ENCODE measurements at regions not wholly inside any gene's neighbourhood (a gene's known extent, or its start where the extent isn't known, plus 50 kb on each side); places are given as distances from the start of the nearest gene placed in this dataset.

DNA sequence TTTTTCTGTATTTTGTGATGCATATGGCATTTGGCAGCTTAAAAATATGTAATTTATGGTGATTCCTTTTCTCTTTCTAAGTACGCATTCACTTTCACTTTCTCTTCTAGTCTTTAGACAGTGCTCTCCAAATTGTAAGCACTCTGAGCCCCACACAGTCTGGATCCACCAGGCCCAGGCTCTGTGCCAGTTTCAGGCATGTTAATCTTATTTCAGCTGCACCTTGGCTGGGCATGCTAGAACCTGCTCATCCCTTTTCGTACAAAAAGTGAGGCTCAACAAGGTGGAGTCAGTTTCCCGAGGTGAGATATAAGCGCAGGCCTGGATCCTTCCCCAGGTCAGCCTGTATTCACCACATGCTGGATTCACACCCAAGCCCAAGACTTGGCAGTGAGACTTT is 203.9 kb downstream of the MTX2 start:
- FAIRE-seq: no peak
- TF ChIP-seq CTCF (IDR thresholded peaks at IDR 0.05): no peak
- peak in 1 of 4 donors; percentile 51 for ATAC-seq
- WGBS, 2 donors: 68 to 76% methylated on average over 4 of the region's 4 CpGs
- Histone ChIP-seq H3K27ac (no peak overlapping the region), H3K9me3 (no peaks in the 10 kb centered on the region), H3K36me3 (no peaks in the 10 kb centered on the region), H3K4me3 (no peak overlapping the region), H3K27me3 (peaks cover 0 to 4% (median 2%) of the 10 kb centered on the region in 4 donors), H3K4me1 (no peaks in the 10 kb centered on the region)
- DNase-seq: no peak
- intact Hi-C loops (cut with DNase I): no loop called here

- TF ChIP-seq CTCF (IDR thresholded peaks at IDR 0.05): no peak
- 62 to 69% methylated on average over 6 of the region's 6 CpGs for WGBS, 2 donors
Measured at GRCh38 chr2:176473851-176474250, 204.6 kb downstream of the MTX2 start.

GRCh38 chr2:176477336-176477735 is 208.1 kb downstream of the MTX2 start:
- no peaks in the 10 kb centered on the region for H3K4me1 ChIP-seq
- no peak for DNase-seq
- no peak for FAIRE-seq
- no peak overlapping the region for H3K27ac ChIP-seq
- no peak overlapping the region for H3K4me3 ChIP-seq
- peaks cover 0 to 3% (median 0%) of the 10 kb centered on the region in 4 donors for H3K27me3 ChIP-seq
- no peaks in the 10 kb centered on the region for H3K9me3 ChIP-seq
- H3K36me3 ChIP-seq: no peaks in the 10 kb centered on the region
- intact Hi-C loops (cut with DNase I): no loop called here
- 91 to 95% methylated on average over 1 of the region's 1 CpG for WGBS, 2 donors
- no peak for ATAC-seq
- no peak for TF ChIP-seq CTCF (IDR thresholded peaks at IDR 0.05)

More at GRCh38 chr2:176473851-176474250, 204.6 kb downstream of the MTX2 start:
- Histone ChIP-seq H3K27ac (no peak overlapping the region), H3K36me3 (no peaks in the 10 kb centered on the region), H3K9me3 (no peaks in the 10 kb centered on the region), H3K4me1 (no peaks in the 10 kb centered on the region), H3K4me3 (no peak overlapping the region), H3K27me3 (peaks cover 0 to 4% (median 2%) of the 10 kb centered on the region in 4 donors)
- no peak for FAIRE-seq
- no peak for ATAC-seq
- DNase-seq: no peak
- intact Hi-C loops (cut with DNase I): no loop called here

DNA sequence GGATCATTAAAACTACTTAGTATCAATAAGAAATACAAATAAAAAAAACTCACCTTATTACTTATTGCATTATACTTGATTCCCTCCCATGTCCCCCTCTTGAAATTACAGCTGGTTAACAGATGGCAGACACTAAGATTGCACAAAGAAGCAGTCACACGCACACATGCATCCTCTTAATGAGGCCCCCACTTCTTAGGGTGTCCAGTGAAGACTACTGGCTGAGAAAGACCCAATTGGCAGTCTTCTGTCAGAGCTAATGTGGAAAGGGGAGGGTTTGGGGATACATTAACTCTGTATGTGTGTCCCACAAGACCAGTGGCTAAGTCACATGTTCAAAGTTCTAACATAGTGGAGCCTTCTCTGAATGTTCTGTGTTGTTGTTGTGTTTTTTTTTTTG is 210.7 kb downstream of the MTX2 start:
- Histone ChIP-seq H3K27ac (no peak overlapping the region), H3K27me3 (peaks cover 0 to 3% (median 0%) of the 10 kb centered on the region in 4 donors), H3K9me3 (no peaks in the 10 kb centered on the region), H3K36me3 (no peaks in the 10 kb centered on the region), H3K4me3 (no peak overlapping the region), H3K4me1 (no peaks in the 10 kb centered on the region)
- ATAC-seq: no peak
- FAIRE-seq: no peak
- intact Hi-C loops (cut with DNase I): no loop called here
- DNase-seq: no peak
- TF ChIP-seq CTCF (IDR thresholded peaks at IDR 0.05): no peak
- 65 to 87% methylated on average over 1 of the region's 1 CpG for WGBS, 2 donors

DNA sequence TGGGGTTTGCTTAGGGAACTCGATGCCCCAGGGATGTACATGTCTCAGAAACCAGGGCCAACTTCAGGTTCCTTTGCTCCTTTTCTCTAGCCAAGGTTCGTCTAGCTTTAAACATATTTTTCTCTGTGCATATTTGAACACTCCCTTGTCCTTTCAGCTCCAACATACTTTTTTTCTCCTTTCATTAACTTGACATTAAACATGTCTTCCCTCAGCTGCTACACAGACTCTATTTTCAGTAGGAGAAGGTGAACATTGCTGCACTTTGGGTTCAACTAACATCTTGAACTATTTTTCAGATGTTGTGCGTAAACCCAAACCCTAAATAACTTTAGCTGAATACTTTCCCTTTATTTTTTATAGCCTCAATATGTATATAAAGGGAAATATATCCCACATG is 212.9 kb downstream of the MTX2 start:
- intact Hi-C loops (cut with DNase I): no loop called here
- WGBS, 2 donors: 50 to 62% methylated on average over 3 of the region's 3 CpGs
- DNase-seq: no peak
- TF ChIP-seq CTCF (IDR thresholded peaks at IDR 0.05): no peak
- H3K4me3 ChIP-seq: no peak overlapping the region
- no peak for ATAC-seq
- H3K9me3 ChIP-seq: no peaks in the 10 kb centered on the region
- FAIRE-seq: no peak
- no peaks in the 10 kb centered on the region for H3K4me1 ChIP-seq
- no peak overlapping the region for H3K27ac ChIP-seq
- no peaks in the 10 kb centered on the region for H3K36me3 ChIP-seq
- H3K27me3 ChIP-seq: peaks cover 0 to 3% (median 0%) of the 10 kb centered on the region in 4 donors

Measured in pancreas (tissue), 10 donors.